LoVo (cell line): ENCODE measurements at regions not wholly inside any gene's neighbourhood (a gene's known extent, or its start where the extent isn't known, plus 50 kb on each side); places are given as distances from the start of the nearest gene placed in this dataset.
"Not testable (repeated sequence)": the region's sequence is repeated elsewhere in the genome, so short reads cannot be mapped to it uniquely, and the experiment has no call there.

Experiments
- DNase-seq: peaks from one replicate; pipeline ENCODE4 v3.0.0-alpha.2; 2016; ENCODE audit warnings: low spot score

- no peak for DNase-seq
Measured at GRCh38 chr3:4149296-4149695, 153.9 kb upstream of the SETMAR start.

GRCh38 chr3:4150816-4151215 is 152.4 kb upstream of the SETMAR start:
- no peak for DNase-seq

DNA sequence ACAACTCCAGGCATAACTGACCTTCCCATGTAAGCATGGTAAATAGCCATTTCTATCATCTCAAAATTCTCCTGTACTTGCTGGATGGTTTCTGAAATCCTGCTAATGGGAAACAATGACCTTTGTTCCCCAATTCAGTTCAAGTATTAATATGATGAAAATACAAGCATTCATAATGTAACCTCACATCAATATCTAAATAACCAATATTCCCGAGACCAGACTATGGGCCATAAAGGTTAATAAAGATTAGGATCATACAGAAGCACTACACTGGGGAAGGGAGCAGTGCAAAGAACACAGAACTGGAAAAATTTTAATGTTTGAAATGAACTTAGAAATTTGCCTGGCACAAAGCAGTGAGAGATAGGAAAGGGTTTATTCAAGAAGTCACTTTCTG is 151.3 kb upstream of the SETMAR start:
- no peak for DNase-seq

DNA sequence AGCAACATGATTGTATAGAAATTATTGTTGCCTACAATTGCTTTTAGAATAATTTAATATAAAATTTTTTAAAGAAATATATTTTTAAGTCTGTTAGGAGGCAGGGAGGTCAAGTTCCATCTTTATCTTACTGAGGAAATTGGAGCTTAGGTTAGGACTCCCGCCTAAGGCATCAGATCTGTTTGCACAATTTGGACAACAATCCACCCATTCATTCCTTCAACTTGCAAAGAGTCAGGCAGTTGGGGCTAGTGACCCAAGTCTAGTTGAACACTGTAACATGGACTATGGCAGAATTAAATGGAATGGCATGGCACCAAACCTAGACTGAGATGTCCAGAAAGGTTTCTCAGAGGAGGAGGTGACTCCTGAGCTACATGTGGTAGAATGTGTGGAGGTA is 149.4 kb upstream of the SETMAR start:
- DNase-seq: no peak

- DNase-seq: no peak
Measured at GRCh38 chr3:4158329-4158728, 144.8 kb upstream of the SETMAR start.

DNA sequence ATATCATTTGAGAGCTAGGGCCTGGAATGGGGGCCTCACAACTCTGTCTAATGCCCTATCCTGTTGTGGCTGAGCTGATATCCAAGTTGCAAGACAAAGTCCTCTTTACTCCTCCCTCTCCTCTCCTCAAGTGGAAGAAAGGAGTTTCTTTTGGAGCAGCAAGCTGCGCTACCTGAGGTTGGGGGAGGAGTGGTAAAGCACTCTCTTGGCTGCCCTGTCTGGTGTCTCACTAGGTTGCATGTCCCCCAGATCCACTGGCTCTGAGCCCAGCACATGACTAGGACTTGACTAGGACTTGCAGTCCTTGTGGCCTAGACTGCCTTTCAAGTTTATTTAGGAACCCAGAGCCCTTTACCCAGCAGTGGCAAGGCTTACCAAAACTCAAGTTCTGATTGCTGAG is 141.1 kb upstream of the SETMAR start:
- DNase-seq: no peak

- no peak for DNase-seq
Measured at GRCh38 chr3:4163011-4163410, 140.2 kb upstream of the SETMAR start.

DNA sequence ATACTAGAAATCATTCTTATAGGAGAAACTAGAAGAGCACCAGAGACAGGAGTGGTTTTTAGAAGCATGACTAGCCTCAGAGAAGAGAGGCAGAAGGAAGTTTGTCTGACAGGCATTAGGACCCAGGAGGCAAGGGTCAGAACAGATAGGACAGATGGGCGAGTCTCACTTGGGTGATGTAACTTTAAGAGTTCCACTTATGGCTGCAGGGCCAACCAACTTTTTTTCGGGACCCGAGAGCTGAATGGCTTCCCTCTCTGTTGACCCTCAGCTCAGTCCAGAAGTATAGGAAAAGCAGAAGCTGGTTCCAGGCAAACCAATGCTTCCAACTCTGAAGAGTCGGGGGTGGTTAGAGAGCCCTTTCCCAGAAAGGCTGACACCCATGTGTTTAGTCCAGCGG is 136.6 kb upstream of the SETMAR start:
- no peak for DNase-seq

GRCh38 chr3:4167230-4167629 is 135.9 kb upstream of the SETMAR start:
- DNase-seq: not testable (repeated sequence)

- no peak for DNase-seq
Measured at GRCh38 chr3:4174791-4175190, 128.4 kb upstream of the SETMAR start.

GRCh38 chr3:4191971-4192370 is 111.2 kb upstream of the SETMAR start:
- no peak for DNase-seq

DNA sequence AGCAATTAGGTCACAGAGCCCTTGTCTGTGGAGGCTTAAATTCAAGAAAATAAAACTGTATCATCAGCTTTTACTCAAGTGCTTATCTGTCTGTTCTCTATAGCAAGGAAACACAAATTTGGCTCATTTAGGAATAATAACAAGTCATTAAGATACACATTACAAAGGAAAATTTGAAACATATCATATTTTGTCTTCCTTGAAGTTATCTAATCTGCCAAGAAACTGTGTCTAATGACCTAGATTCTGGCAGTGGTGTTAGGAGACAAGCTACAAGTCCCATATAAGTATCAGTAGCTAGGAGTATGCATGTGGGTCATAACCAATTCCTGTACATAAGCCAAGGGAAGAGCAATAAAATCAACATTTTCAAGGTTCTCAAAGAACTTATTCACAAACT is 108.2 kb upstream of the SETMAR start:
- DNase-seq: no peak

GRCh38 chr3:4196506-4197147 is 106.5 kb upstream of the SETMAR start:
- no peak for DNase-seq

GRCh38 chr3:4197670-4198069 is 105.5 kb upstream of the SETMAR start:
- no peak for DNase-seq

GRCh38 chr3:4198491-4198890 is 104.7 kb upstream of the SETMAR start:
- no peak for DNase-seq

GRCh38 chr3:4204776-4205175 is 98.4 kb upstream of the SETMAR start:
- not testable (repeated sequence) for DNase-seq

DNA sequence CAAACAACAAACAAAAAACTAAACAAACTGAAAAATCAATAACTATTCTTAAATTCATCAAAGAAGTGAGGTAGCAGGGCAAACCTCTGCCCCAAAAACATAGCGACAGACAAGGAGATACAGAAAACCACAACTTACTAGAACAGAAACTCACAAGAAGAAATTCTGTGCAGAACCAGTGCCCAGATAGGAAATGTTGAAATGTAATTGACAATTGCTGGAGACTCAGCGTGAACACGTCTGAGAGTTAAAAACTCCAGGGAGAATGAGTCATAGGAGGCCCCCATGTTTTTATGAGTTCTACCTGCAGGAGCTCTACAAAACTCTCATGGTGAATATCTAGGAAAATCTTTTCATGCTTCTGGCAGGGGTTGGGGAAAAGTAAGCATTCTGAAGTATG is 95.5 kb upstream of the SETMAR start:
- DNase-seq: no peak

GRCh38 chr3:4208556-4208955 is 94.6 kb upstream of the SETMAR start:
- DNase-seq: no peak

GRCh38 chr3:4211610-4212009 is 91.6 kb upstream of the SETMAR start:
- no peak for DNase-seq

DNA sequence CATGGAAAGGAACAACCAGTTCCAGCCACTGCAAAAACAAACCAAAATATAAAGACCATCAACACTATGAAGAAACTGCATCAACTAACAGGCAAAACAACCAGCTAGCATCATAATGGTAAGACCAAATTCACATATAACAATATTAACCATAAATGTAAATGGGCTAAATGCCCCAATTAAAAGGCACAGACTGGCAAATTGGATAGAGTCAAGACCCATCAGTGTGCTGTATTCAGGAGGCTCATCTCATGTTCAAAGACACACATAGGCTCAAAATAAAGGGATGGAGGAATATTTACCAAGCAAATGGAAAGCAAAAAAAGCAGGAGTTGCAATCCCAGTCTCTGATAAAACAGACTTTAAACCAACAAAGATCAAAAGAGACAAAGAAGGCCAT is 89.7 kb upstream of the SETMAR start:
- not testable (repeated sequence) for DNase-seq

DNA sequence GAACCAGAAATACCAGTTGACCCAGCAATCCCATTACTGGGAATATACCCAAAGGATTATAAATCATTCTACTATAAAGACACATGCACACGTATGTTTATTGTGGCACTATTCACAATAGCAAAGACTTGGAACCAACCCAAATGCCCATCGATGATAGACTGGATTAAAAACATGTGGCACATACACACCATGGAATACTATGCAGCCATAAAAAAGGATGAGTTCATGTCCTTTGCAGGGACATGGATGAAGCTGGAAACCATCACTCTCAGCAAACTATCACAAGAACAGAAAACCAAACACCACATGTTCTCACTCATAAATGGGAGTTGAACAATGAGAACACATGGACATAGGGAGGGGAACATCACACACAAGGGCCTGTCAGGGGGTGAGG is 86.2 kb upstream of the SETMAR start:
- not testable (repeated sequence) for DNase-seq

DNA sequence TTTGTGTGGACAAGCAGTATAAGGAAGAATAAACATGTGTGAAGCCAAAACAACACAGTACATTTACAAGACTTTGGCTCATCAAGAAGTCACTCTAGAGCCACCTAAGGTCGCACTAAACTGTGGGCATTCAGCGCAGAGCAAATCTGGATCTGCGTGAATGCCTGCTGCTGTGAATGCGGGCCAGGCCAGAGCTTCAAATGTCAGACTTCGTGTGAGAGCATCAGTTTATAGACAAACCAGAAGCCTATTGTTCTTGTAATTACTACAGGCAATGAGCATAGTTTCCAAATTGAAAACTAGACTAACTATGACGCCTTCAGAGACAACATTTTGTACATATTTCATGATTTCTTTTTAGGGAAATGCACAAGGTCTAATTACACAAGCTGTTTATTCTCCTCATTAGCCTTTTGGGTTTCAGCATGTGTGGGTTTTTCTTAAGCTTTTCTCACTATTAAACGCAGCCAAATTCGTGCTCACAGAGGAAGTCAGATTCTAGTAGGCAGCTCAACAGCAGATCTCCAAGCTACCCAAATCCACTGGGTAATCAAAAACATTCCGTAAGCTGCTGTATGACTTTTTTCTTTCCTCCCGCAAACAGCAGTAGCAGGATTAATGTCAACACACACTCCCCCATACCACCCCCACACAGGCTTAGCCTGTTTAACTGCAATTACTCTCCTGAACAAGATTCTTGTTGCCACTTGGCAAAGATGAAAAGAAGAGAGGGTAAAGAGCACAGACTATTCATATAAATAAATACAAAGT is 84.5 kb upstream of the SETMAR start:
- no peak for DNase-seq

DNA sequence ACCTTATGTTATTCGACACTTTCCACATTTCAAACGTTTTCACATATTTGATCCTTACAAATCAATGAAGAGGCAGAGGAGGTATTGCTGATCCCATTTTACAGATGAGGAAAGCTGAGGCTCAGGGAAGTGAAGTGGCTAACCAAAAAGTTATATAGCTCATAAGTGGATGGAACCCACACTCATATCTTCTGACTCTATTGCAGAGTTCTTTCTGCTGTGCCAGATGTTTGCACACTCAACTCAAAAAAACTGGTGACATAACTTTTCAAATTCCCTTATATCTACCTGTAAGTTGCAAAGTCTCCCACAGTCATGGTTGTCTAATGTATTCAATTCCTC is 84.0 kb upstream of the SETMAR start:
- DNase-seq: no peak

DNA sequence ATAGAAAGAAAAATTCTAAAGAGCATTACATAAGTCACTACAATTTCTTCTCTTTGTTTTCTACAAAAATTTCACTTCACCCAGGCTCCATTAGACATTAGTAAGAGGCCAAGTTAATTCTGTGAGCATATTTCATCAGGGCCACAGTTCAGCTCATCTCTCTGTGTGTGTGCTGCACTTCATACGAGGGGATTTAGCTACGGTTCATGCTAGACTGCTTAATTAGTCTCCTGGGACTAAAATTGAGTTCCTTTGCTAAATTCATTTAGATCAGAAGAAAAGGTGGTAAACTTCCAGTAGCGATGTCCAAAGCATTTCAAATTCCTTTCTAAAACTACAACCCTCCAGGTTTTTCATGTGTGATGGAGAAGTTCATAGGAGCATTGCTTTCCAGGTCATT is 83.1 kb upstream of the SETMAR start:
- DNase-seq: no peak
